Astrocyte of the spinal cord (primary cell): ENCODE measurements at regions not wholly inside any gene's neighbourhood (a gene's known extent, or its start where the extent isn't known, plus 50 kb on each side); places are given as distances from the start of the nearest gene placed in this dataset.
"Not testable (repeated sequence)": the region's sequence is repeated elsewhere in the genome, so short reads cannot be mapped to it uniquely, and the experiment has no call there.

Source experiments
- DNase-seq: peaks from one replicate; pipeline ENCODE4 v3.0.0; 2011; ENCODE audit warnings: low read depth, low spot score
- H3K4me3 ChIP-seq: 2 replicates; pipeline ENCODE4 v1.5.1; 2011; ENCODE audit warnings: low read depth, mild to moderate bottlenecking, low read length, moderate library complexity
- in situ Hi-C: cut with HindIII; loops from 2 replicates; pipeline ENCODE4 v1.10.0; 2017; ENCODE audit warnings: low sequenced_read_pairs
- TF ChIP-seq, protein P1 (sequence below): IDR thresholded peaks from 2 replicates; pipeline ENCODE4 v1.5.1; 2012; ENCODE audit warnings: low read depth, mild to moderate bottlenecking, low read length, inconsistent platforms

- H3K4me3 ChIP-seq: no peak overlapping the region
- no peak for DNase-seq
- in situ Hi-C loops: no loop called here
- TF ChIP-seq, protein P1, sequence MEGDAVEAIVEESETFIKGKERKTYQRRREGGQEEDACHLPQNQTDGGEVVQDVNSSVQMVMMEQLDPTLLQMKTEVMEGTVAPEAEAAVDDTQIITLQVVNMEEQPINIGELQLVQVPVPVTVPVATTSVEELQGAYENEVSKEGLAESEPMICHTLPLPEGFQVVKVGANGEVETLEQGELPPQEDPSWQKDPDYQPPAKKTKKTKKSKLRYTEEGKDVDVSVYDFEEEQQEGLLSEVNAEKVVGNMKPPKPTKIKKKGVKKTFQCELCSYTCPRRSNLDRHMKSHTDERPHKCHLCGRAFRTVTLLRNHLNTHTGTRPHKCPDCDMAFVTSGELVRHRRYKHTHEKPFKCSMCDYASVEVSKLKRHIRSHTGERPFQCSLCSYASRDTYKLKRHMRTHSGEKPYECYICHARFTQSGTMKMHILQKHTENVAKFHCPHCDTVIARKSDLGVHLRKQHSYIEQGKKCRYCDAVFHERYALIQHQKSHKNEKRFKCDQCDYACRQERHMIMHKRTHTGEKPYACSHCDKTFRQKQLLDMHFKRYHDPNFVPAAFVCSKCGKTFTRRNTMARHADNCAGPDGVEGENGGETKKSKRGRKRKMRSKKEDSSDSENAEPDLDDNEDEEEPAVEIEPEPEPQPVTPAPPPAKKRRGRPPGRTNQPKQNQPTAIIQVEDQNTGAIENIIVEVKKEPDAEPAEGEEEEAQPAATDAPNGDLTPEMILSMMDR: no peak
Observed at GRCh38 chr6:85291326-85291725, 158.6 kb upstream of the NT5E start.

DNA sequence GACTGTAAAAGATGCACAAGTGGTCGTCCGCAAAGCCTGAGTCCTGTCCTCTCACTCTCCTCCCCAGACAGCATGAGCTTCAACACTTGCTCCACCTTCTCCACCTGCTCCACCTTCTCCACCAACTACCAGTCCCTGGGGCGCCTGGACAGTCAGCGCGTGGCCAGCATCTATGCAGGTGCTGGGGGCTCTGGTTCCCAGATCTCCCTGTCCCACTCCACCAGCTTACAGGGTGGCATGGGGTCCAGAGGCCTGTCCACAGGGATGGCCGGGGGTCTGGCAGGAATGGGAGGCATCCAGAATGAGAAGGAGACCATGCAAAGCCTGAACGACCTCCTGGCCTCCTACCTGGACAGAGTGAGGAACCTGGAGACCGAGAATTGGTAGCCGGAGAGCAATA lies 162.2 kb upstream of the NT5E start:
- no peak overlapping the region for H3K4me3 ChIP-seq
- DNase-seq: no peak
- TF ChIP-seq, protein P1: no peak
- in situ Hi-C loops: no loop called here

DNA sequence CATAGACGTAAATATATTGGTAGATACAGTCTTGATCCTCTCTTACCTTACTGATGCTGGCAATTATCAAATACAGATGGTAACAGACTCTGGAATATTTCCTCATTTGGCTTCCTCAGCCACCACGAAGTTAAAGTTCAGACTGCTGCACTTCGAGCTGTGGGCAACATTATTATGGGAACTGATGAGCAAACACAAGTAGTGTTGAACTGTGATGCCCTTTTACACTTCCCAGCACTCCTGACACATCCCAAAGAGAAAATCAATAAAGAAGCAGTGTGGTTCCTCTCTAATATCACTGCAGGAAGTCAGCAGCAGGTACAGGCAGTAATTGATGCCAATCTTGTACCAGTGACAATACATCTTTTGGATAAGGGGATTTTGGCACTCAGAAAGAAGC lies 162.7 kb upstream of the NT5E start:
- no peak for DNase-seq
- H3K4me3 ChIP-seq: no peak overlapping the region
- TF ChIP-seq, protein P1: no peak
- in situ Hi-C loops: no loop called here

DNA sequence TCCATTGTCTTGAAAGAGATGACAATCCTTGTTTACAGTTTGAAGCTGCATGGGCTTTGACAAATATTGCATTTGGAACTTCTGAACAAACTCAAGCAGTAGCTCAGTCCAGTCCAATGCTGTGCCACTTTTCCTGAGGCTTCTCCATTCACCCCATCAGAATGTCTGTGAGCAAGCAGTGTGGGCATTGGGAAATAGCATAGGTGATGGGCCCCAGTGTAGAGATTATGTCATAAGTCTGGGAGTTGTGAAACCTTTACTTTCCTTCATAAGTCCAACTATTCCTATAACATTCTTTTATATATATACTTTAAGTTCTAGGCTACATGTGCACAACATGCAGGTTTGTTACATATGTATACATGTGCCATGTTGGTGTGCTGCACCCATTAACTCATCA lies 163.4 kb upstream of the NT5E start:
- in situ Hi-C loops, DNase-seq, H3K4me3 ChIP-seq: not testable (repeated sequence)

- no peak for DNase-seq
- TF ChIP-seq, protein P1: no peak
- no peak overlapping the region for H3K4me3 ChIP-seq
- in situ Hi-C loops: no loop called here
Observed at GRCh38 chr6:85285934-85286333, 163.9 kb upstream of the NT5E start.

- in situ Hi-C loops: no loop called here
- no peak overlapping the region for H3K4me3 ChIP-seq
- TF ChIP-seq, protein P1: no peak
- DNase-seq: no peak
Observed at GRCh38 chr6:85285114-85285513, 164.8 kb upstream of the NT5E start.

DNA sequence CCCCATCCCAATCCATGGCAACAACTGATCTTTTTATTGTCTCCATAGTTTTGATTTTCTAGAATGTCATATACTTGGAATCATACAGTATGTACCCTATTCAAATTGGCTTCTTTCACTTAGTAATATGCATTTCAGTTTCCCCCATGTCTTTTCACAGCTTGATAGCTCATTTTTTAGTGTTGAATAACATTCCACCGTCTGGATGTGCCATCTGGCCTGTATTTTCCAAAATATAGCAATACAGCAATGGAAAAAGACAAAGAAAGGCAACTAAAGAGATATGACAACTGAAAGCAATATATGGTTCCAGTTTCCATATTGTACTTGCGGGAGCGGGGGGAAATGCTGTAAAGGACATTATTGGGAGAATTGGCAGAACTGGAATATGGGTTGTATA lies 166.4 kb upstream of the NT5E start:
- no peak for DNase-seq
- TF ChIP-seq, protein P1: no peak
- H3K4me3 ChIP-seq: no peak overlapping the region
- in situ Hi-C loops: no loop called here
